GM21528 (cell line): ENCODE measurements at regions not wholly inside any gene's neighbourhood (a gene's known extent, or its start where the extent isn't known, plus 50 kb on each side); places are given as distances from the start of the nearest gene placed in this dataset.
"Not testable (repeated sequence)": the region's sequence is repeated elsewhere in the genome, so short reads cannot be mapped to it uniquely, and the experiment has no call there.

ENCODE experiments used
- ATAC-seq: cut with Tn5 transposase; IDR thresholded peaks from one replicate; pipeline ENCODE4 v1.9.1; 2021; ENCODE audit warnings: mild to moderate bottlenecking, moderate library complexity; ENCODE audit not compliant: unreplicated experiment, low FRiP score

DNA sequence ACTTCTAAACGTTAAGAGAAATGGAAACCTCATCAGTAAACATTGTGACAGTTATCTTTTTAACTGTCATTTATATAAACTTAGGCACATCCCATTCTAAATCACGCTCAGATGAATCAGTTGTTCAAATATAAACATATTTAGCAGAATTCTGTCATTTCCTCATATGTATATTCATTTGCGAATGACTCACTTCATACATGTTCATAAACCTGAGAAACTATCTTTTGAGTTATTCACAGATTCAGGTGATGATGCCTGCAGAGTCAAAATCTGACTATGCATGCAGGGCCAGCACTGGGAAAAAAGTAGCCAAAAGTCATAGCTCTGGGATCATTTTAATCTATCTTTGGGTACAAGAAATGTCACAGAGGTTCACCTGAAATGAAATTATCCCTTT, 153.8 kb upstream of the PKN2 start:
- ATAC-seq: no peak

DNA sequence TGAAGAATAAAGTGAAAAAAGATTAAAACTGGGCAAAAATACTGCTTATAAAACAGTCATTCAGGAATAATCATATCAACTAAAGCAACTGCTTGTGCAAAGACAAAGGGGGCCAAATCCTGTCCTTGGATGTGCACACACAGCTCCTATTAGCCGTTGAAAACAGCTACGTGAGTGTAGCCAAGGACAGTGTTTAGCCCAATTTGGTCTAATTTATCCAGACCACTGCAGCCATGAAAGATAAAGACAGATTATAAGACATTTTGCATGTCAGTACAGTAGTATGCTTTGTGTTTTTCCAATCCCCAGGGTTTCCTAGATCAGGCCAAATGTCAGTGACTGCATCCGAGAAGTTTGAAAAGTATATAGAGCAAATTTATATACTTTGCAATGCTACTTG, 146.3 kb upstream of the PKN2 start:
- ATAC-seq: no peak

GRCh38 chr1:88538222-88538899, 145.7 kb upstream of the PKN2 start:
- no peak for ATAC-seq

DNA sequence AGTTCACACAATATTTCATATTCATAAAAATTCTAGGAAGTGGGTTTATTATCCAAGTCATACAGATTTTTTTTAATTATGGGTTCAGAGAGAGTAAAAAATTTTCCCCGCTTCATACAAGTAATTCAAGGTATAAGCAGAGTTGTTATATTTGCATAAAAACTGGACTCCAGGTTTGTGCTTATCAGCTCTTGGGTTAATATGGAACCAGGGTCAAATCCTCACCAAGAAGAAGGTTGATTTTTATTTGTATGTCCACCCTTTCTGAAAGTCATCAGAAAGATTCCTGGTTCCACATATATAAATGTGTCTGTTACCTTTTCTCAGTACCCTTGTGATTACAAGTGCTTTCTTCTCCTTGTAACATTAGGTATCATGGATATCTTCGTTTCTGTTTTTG, 143.8 kb upstream of the PKN2 start:
- ATAC-seq: no peak

DNA sequence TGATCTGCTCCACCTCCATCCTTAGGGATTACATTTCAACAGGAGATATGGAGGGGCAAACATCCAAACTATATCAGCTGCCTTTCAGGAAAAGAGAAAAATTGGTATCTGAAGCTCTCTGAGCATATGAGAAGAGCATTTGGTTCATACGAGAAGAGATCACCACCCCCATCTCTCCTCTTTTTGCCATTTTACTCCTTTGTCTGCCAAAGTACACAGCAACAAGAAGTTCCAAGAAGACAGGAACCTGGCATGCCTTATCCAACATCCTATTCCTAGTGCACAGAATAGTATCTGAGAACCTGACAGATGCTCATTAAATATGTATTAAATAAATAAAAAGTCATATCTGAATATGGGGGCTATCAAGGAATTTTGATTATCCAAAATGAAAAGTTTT, 142.5 kb upstream of the PKN2 start:
- no peak for ATAC-seq

GRCh38 chr1:88544195-88544594, 139.9 kb upstream of the PKN2 start:
- ATAC-seq: no peak

GRCh38 chr1:88549536-88549935, 134.5 kb upstream of the PKN2 start:
- no peak for ATAC-seq

DNA sequence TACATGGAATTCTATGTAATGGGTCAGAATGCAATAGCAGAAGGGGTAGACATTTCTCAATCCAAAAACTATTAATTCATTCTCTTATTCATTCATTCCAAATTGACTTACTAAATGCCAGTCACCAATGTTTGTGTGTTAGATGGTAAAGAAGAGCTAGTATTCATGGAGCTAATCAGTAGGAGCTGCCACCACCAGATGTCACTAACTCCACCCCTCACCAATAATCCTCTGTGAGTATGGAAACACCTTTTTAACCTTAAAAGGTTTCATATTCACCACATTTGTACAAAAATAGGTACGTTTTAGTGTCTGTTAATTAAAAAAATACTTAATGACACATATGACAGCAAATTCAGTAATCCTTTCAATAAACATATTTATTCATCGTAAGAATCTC, 131.8 kb upstream of the PKN2 start:
- ATAC-seq: no peak

GRCh38 chr1:88557014-88557413, 127.1 kb upstream of the PKN2 start:
- ATAC-seq: no peak

DNA sequence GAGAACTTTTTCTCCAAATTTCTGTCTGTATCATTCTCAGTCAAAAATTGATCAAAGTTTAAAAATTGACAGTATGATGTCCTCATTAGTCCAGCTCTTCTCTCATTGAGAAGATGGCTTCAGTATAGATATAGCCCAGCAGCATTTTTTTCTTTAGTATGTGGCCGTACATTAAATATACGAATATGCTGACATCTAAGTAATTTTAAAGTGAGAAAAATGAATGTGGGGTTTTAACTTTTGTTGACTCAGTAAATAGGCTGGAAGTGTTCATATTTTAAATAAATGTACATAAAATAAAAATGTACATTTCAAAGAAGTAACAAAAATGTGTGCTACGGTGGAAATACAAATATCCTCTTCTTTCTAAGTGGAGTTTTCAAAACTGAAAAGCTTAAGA, 123.5 kb upstream of the PKN2 start:
- ATAC-seq: no peak

- ATAC-seq: no peak
Measured at GRCh38 chr1:88562991-88563390, 121.1 kb upstream of the PKN2 start.

- ATAC-seq: no peak
Measured at GRCh38 chr1:88566615-88567387, 117.3 kb upstream of the PKN2 start.

GRCh38 chr1:88571506-88571905, 112.6 kb upstream of the PKN2 start:
- ATAC-seq: no peak

- ATAC-seq: no peak
Measured at GRCh38 chr1:88579598-88579997, 104.5 kb upstream of the PKN2 start.

- ATAC-seq: no peak
Measured at GRCh38 chr1:88581703-88582102, 102.4 kb upstream of the PKN2 start.

DNA sequence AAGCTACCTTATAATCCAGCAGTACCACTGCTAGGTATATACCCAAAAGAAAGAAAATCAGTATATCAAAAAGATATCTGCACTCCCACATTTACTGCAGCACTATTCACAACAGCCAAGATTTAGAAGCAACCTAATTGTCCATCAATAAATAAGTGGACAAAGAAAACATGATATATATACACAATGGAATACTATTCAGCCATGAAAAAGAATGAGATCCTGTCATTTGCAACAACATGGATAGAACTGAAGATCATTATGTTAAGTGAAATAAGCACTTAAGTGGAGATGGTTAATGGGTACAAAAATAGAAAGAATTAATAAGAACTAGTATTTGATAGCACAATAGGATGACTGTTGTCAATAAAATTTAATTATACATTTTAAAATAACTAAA, 90.7 kb upstream of the PKN2 start:
- ATAC-seq: no peak

- no peak for ATAC-seq
Measured at GRCh38 chr1:88595355-88596002, 88.6 kb upstream of the PKN2 start.

DNA sequence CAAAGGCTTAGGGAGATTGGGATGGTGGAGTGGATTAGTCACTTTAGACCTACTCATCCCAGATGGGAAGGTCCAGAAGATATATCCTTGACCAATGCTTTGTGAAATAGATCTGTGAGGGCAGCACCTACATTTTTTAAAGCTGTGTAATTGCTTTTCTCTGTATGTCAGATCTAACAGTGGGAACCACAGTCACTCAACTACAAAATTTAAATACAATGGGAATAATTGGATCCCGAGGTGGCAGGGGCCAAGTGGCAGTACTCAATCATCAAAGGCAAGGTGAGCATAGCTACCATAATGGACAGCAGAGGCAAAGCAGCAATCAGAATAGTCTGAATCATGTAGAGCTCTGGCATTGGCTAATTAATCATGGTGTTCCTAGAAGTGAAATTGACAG, 86.1 kb upstream of the PKN2 start:
- not testable (repeated sequence) for ATAC-seq

DNA sequence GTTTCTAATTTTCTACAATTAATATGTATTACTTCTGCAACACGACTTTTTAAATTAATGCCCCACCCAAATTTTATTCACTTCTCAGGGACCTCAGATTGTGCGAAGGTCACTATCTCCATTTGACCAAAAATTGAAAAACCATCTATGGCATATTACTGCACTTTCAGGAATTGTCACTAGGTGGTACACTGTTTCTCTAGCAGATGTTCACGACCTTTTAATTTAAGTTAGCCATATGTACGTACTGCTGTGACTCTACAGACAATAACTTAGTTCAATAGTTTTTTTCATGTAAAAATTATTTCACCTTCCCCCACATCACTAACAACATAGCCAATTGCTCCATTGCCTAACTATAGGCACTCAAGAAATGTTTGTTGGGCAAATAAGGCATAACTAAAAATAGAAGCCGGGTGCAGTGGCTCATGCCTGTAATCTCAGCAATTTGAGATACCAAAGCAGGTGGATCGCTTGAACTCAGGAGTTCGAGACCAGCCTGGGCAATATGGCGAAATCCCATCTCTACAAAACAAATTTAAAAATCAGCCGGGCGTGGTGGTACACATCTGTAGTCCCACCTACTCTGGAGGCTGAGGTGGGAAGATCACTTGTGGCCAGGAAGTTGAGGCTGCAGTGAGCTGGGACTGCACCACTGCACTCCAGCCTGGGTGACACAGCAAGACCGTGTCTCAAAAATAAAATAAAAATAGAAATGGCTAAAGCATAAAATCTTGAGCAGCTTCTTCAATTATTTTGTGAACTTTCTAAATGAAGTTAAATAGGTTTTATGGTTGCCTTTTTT, 75.7 kb upstream of the PKN2 start:
- peak; percentile 64 for ATAC-seq

- no peak for ATAC-seq
Measured at GRCh38 chr1:88609051-88609450, 75.0 kb upstream of the PKN2 start.

DNA sequence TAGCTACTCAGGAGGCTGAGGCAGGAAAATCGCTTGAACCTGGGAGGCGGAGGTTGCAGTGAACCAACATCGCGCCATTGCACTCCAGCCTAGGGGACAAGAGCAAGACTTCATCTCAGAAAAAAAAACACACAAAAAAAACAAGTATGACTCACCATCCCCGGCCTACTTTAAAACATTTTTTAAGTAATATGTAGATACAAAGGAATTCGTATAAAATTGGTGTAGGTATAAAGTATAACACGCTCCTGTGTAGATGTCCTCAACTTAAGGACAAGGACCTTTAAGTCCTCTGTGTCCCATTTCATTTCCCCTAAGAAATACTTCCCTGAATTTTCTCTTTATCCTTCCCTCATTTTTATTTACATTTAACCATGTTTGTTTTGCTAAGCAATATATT, 73.4 kb upstream of the PKN2 start:
- no peak for ATAC-seq
